ENCODE measurements at regions not wholly inside any gene's neighbourhood (a gene's known extent, or its start where the extent isn't known, plus 50 kb on each side); places are given as distances from the start of the nearest gene placed in this dataset.

DNA sequence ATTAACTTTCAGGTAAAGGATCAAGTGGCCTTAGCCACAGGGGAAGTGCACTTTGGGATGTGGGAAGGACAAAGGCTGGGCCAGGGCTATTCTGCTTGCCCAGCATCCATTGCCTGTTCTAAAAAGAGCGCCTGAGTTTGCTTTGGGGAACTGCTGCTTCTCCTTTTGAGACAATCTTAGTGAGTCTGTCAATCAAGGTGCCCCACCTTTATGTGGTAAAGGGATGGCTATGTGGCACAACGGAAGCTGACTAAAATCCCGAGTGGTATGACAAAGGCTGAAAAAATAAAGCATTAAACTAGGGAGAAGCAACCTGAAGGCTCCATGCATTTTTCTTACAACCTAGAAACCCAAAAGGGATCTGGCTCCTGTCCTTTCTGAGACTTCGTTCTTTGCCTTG is 540.5 kb downstream of the SLC4A3 start:
- no peak overlapping the region for H3K27ac ChIP-seq
- WGBS, 10 experiments = 45 to 100% (median 87%) methylated on average over 1 to 3 of the region's 4 CpGs; no CpG with 5 or more reads in 1 of the 10 experiments
- no peak overlapping the region for H3K4me3 ChIP-seq
- in situ Hi-C loops (cut with MboI; ENCODE audit: low pct_unique_long_range_greater_than_20kb in 2 of 9, low sequenced_read_pairs in 9 of 9, unreplicated experiment in 9 of 9) = no loop called here
- peaks cover 0 to 7% of the 10 kb centered on the region in 2 donors for H3K4me1 ChIP-seq (replicated peaks in 1 of 2)
- ATAC-seq (replicated peaks in 6 of 8) = no peak

DNA sequence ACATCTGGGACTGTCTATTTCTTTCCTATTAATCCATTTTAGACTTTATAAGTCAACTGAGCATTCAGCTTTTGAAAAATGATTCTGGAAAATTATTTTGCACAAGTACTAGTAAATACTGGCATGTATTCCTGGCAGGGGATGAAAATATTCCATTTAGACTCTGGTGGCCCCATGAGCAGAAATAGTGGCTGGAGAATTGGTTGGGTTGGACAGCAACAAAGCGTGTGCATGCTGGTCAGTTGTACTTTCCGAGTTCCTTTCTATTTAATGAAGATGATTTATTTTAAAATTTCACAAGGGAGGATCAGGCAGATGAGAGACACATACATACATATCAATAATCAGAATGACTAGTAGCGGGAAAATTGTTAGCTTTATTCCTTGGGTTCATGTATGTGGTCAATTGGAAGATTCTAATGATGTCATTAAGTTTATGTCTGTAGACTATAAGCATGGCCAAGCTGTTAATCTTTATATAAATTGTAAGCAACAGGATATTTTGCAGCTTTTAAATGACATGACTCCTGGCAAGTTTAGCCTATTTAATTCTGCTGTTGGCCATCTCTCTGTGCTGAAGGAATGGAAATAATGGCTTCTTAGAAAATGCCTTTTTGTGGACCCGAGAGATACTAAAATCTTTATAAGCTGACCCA is 541.6 kb downstream of the SLC4A3 start:
- in situ Hi-C loops (cut with MboI; ENCODE audit: low pct_unique_long_range_greater_than_20kb in 2 of 9, low sequenced_read_pairs in 9 of 9, unreplicated experiment in 9 of 9) = no loop called here
- peak in 1 of 8 experiments; percentile 51 for ATAC-seq (replicated peaks in 6 of 8)
- WGBS, 10 experiments = 60 to 93% (median 82%) methylated on average over 1 to 4 of the region's 4 CpGs; no CpG with 5 or more reads in 1 of the 10 experiments
- Histone ChIP-seq H3K27ac (no peak overlapping the region), H3K4me1 (replicated peaks in 1 of 2) (peaks cover 0 to 7% of the 10 kb centered on the region in 2 donors), H3K4me3 (no peak overlapping the region)

DNA sequence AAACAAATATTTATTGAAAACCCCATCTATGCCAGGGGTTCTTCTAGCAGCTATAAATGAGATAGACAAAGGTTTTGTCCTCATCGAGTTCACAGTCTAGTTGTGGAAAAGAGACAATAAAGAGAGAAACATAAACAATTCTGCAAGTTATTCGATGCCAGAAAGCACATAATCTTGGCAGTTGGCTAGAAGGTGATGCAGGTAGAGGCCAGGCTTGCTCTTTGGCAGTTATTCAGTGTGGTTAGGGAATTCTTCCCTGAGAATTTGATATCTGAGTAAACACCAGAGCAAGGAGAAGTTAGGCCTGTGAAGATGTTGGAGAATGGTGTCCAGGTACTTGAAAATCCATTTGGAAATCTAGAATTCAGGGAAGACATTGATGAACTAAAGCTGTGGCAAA is 547.4 kb downstream of the SLC4A3 start:
- ATAC-seq (replicated peaks in 6 of 8) = no peak
- in situ Hi-C loops (cut with MboI; ENCODE audit: low pct_unique_long_range_greater_than_20kb in 2 of 9, low sequenced_read_pairs in 9 of 9, unreplicated experiment in 9 of 9) = no loop called here
- Histone ChIP-seq H3K27ac (no peak overlapping the region), H3K4me1 (replicated peaks in 1 of 2) (no peaks in the 10 kb centered on the region), H3K4me3 (no peak overlapping the region)
- 13 to 100% (median 70%) methylated on average over 1 to 2 of the region's 2 CpGs; no CpG with 5 or more reads in 2 of the 10 experiments for WGBS, 10 experiments

DNA sequence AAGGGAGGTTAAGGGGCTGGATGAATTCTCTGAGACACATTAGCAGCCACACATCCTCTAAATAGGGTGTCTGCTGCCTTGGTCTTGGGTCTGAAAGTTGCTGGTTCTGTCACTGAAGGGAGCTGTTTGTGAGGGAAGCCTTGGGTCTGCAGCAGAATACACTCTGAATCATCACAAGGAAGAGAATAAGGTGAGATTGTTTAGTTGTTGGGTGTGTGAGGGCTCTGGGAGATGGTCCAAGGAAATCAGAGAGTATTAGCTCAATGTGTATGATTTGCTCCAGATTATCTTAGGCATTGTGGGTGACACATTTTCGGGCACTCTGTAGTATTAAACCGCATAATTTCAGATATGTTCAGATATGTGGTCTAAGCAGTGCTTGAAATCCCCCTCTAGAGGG is 548.5 kb downstream of the SLC4A3 start:
- H3K4me3 ChIP-seq = no peak overlapping the region
- in situ Hi-C loops (cut with MboI; ENCODE audit: low pct_unique_long_range_greater_than_20kb in 2 of 9, low sequenced_read_pairs in 9 of 9, unreplicated experiment in 9 of 9) = no loop called here
- no peak for ATAC-seq (replicated peaks in 6 of 8)
- WGBS, 10 experiments = 80 to 100% (median 100%) methylated on average over 1 to 2 of the region's 2 CpGs; no CpG with 5 or more reads in 4 of the 10 experiments
- no peaks in the 10 kb centered on the region for H3K4me1 ChIP-seq (replicated peaks in 1 of 2)
- no peak overlapping the region for H3K27ac ChIP-seq

DNA sequence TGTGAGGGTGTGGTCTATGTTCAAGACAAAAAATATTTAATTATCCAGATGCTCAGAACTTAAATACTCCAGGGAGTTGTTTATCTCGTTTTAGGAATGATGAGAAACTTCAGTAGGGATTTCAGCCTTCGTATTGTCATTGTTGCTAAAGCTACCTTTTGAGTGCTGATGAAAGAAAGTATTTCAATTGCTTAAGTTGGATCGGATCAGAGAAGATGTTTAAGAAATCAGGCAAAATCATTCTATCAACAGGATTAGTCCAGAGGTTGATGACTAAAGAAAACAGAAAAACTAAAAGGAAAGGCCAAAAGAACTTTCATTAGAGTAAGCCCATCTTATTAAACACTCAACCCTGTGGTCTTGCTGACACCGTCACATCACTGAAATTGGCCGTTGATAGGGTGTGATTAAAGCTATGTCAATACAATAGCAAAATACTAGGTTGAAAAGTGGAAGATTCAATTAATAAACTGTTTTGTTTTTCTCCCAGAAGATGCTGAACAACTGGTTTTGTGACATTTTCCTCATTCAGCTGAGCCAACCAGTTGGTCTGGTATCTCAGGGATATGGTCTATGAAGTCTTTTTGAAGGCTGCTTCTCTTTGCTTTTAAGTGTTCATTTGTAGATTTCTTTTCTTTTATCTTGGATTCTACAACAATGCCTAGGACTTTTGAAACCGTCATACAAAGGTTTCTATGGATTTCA is 551.7 kb downstream of the SLC4A3 start:
- ATAC-seq (replicated peaks in 6 of 8) = no peak
- H3K4me3 ChIP-seq = no peak overlapping the region
- in situ Hi-C loops (cut with MboI; ENCODE audit: low pct_unique_long_range_greater_than_20kb in 2 of 9, low sequenced_read_pairs in 9 of 9, unreplicated experiment in 9 of 9) = no loop called here
- no peaks in the 10 kb centered on the region for H3K4me1 ChIP-seq (replicated peaks in 1 of 2)
- H3K27ac ChIP-seq = no peak overlapping the region
- WGBS, 10 experiments = 35 to 100% (median 78%) methylated on average over 2 to 6 of the region's 6 CpGs

DNA sequence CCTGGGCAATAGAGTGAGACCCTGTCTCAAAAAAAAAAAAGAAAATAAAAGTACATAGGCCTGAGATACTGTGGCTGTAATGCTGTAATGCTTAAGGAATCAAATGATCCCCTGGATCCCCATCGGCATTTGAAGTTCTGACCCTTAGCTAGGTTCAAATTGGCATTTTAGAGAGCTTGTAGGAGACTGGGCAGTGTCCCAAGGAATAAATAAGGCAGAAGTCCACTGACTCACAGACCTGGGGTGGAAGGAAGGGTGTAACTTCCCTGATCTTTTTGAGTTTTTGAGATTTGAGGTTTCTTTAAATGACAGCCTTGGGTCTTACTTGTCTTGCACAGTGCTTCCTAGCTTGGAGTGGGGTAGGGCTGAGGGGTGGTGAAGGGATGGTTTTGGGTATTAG is 553.7 kb downstream of the SLC4A3 start:
- 50 to 100% (median 83%) methylated on average over 1 of the region's 1 CpG; no CpG with 5 or more reads in 4 of the 10 experiments for WGBS, 10 experiments
- Histone ChIP-seq H3K4me1 (replicated peaks in 1 of 2) (no peaks in the 10 kb centered on the region), H3K4me3 (no peak overlapping the region), H3K27ac (no peak overlapping the region)
- ATAC-seq (replicated peaks in 6 of 8) = peak in 2 of 8 experiments; percentile 15 to 64
- in situ Hi-C loops (cut with MboI; ENCODE audit: low pct_unique_long_range_greater_than_20kb in 2 of 9, low sequenced_read_pairs in 9 of 9, unreplicated experiment in 9 of 9) = no loop called here

DNA sequence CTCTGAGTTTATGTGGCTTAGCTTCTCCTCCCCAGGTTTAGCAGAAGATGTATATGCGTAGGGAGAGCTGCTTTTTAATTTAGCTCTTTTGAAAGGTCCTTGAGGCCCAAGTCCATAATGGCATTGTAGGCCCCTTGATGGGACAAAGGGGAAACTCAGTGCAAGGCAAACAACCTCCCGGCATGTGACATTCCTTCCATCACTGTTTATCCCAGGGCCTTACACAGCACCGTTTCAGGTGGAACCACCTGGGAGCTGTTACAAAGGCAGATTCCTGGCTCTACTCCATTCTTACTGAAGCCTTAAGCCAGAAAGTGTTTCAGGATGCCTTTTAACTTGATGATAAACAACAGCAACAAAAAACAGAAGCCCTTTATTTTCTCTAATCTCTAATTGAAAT is 555.4 kb downstream of the SLC4A3 start:
- Histone ChIP-seq H3K4me1 (replicated peaks in 1 of 2) (no peaks in the 10 kb centered on the region), H3K27ac (no peak overlapping the region), H3K4me3 (no peak overlapping the region)
- WGBS, 10 experiments = 33 to 100% (median 90%) methylated on average over 1 to 3 of the region's 3 CpGs; no CpG with 5 or more reads in 1 of the 10 experiments
- no peak for ATAC-seq (replicated peaks in 6 of 8)
- in situ Hi-C loops (cut with MboI; ENCODE audit: low pct_unique_long_range_greater_than_20kb in 2 of 9, low sequenced_read_pairs in 9 of 9, unreplicated experiment in 9 of 9) = no loop called here

DNA sequence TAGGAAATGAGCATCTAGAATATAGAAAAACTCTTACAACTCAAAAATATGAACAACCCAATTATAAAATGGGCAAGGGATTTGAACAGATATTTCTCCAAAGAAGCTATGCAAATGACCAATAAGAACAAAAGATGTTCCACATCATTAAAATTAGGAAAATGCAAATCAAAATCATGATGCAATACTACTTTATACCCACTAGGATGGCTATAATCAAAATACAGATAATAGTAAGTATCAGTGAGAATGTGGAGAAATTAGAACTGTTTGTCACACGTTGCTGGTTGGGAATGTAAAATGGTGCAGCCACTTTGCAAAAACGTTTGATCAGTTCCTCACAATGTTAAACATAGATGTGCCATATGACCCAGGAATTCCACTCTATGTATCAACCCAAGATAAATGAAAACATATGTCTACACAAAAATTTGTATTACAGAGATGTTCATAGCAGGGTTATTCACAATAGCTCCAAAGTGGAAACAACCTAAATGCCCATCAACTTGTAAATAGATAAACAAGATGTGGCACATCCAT is 558.4 kb downstream of the SLC4A3 start:
- in situ Hi-C loops (cut with MboI; ENCODE audit: low pct_unique_long_range_greater_than_20kb in 2 of 9, low sequenced_read_pairs in 9 of 9, unreplicated experiment in 9 of 9) = no loop called here
- no peak for ATAC-seq (replicated peaks in 6 of 8)
- whole genome bisulfite sequencing, 10 experiments = 10 to 83% (median 36%) methylated on average over 1 to 2 of the region's 2 CpGs; no CpG with 5 or more reads in 2 of the 10 experiments
- no peaks in the 10 kb centered on the region for H3K4me1 ChIP-seq (replicated peaks in 1 of 2)
- H3K27ac ChIP-seq = no peak overlapping the region
- H3K4me3 ChIP-seq = no peak overlapping the region

DNA sequence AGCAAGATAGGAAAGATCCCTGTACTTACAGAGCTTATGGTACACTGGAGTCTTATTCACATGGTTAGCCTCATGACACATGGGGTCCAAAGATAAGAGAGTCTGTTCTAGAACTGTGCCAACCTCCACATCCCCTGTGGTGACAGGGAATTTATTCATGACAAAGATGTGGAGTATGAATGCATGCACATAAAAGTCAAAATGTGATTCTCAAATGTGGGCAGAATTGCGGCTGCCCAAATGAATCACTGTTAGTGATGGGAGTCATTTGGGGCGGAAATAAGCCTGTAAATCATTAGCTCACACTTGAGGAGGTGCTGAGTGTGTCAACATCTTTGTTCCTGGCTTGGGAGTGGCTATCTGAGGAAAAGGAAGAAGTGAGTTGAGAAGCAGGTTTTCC is 560.6 kb downstream of the SLC4A3 start:
- in situ Hi-C loops (cut with MboI; ENCODE audit: low pct_unique_long_range_greater_than_20kb in 2 of 9, low sequenced_read_pairs in 9 of 9, unreplicated experiment in 9 of 9) = no loop called here

DNA sequence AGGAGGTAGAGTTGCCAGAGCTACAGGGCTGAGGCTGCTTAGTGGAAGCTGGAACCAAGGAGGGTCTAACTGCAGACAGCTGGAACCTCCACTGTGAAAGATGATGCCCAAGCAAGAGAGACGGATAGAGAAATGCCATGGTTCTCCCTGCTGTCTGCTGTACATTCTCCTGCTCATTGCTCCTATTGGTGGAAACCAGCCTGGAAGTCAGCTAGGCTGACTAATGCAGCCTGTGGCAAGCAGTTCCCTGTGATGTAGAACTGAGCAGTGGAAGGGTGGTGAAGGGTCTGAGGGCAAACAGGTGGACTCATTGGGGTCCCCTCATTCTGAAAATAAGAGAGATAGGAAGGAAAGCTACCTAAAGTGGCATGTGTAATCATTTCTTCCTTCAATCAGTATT is 563.6 kb downstream of the SLC4A3 start:
- Histone ChIP-seq H3K27ac (no peak overlapping the region), H3K4me1 (replicated peaks in 1 of 2) (peaks cover 0 to 12% of the 10 kb centered on the region in 2 donors), H3K4me3 (no peak overlapping the region)
- ATAC-seq (replicated peaks in 6 of 8) = no peak
- in situ Hi-C loops (cut with MboI; ENCODE audit: low pct_unique_long_range_greater_than_20kb in 2 of 9, low sequenced_read_pairs in 9 of 9, unreplicated experiment in 9 of 9) = no loop called here
- 0 to 100% (median 50%) methylated on average over 1 of the region's 1 CpG; no CpG with 5 or more reads in 5 of the 10 experiments for WGBS, 10 experiments

More for the DNA sequence above, 560.6 kb downstream of the SLC4A3 start:
- no peak overlapping the region for H3K4me3 ChIP-seq
- no peak overlapping the region for H3K27ac ChIP-seq
- no peaks in the 10 kb centered on the region for H3K4me1 ChIP-seq (replicated peaks in 1 of 2)
- 0 to 40% (median 24%) methylated on average over 1 to 2 of the region's 2 CpGs; no CpG with 5 or more reads in 6 of the 10 experiments for WGBS, 10 experiments
- ATAC-seq (replicated peaks in 6 of 8) = peak in 2 of 8 experiments; percentile 77 to 93

DNA sequence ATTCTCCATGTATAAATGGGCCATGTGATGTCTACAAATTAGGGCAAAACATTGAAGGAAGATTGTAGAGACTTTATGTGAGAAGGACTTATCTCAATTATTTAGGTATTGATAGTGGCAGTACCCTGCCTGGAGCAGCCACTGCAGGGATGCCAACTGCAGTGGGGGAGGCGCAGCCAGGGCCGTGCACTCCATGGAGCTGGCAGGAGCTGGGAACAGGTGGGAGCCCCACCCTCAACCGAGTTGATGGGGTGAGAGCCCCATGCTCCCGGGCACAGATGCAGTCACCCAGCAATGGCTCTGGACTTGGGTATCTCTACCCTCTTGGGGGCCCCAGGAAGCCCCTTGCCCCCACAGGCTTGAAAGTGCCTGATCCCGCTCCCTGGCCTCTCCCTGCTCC is 564.3 kb downstream of the SLC4A3 start:
- 77 to 94% (median 82%) methylated on average over 2 to 3 of the region's 5 CpGs; no CpG with 5 or more reads in 7 of the 10 experiments for WGBS, 10 experiments
- in situ Hi-C loops (cut with MboI; ENCODE audit: low pct_unique_long_range_greater_than_20kb in 2 of 9, low sequenced_read_pairs in 9 of 9, unreplicated experiment in 9 of 9) = no loop called here

DNA sequence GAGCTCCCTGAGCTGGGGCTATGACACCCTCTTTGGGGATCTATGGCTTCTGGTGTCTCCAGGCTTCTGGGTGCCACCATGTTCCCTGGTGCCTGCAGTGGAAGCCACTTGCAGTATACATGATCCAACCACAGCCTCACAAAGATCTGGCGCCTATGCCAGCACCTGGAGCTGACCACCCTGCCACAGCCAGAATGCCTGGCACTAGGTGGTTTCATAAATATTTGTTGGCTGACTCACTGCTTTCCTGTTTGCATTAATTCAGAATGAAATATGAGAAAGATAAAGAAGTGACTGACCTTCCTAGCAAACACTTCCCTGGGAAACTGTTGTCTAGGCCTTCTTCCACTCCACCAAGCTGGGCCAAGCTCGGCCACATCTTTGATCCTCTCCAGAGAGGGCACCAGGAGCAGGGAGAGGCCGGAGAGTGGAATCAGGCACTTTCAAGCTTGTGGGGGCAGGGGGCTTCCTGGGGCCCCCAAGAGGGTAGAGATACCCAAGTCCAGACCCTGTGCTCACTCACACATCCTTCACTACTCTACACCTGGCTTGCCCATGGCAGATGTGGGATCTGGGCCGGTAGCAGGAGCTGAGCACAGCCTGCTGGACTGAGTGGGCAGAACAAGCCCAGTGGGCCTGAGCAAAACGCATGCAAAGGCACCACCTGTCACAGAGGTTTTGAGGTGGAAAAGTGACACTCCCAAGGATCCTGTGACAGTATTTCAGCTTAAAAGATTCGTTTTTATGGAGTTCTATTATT is 565.7 kb downstream of the SLC4A3 start:
- no peak for ATAC-seq (replicated peaks in 6 of 8)

More for the DNA sequence above, 564.3 kb downstream of the SLC4A3 start:
- no peak for ATAC-seq (replicated peaks in 6 of 8)
- no peak overlapping the region for H3K27ac ChIP-seq
- no peak overlapping the region for H3K4me3 ChIP-seq
- H3K4me1 ChIP-seq (replicated peaks in 1 of 2) = peaks cover 0 to 14% of the 10 kb centered on the region in 2 donors

More for the DNA sequence above, 565.7 kb downstream of the SLC4A3 start:
- 0 to 100% (median 70%) methylated on average over 1 to 3 of the region's 6 CpGs; no CpG with 5 or more reads in 2 of the 10 experiments for WGBS, 10 experiments
- H3K4me1 ChIP-seq (replicated peaks in 1 of 2) = peaks cover 0 to 14% of the 10 kb centered on the region in 2 donors
- in situ Hi-C loops (cut with MboI; ENCODE audit: low pct_unique_long_range_greater_than_20kb in 2 of 9, low sequenced_read_pairs in 9 of 9, unreplicated experiment in 9 of 9) = no loop called here
- no peak overlapping the region for H3K27ac ChIP-seq
- H3K4me3 ChIP-seq = no peak overlapping the region

Measured in motor neuron (in vitro differentiated cells).